T-helper 1 cell treated with Interleukin-12 subunit alpha and Interleukin-12 subunit beta and Interleukin-4 antibody, amounts not matched to agents 30 ng/mL and 1 ng/mL, for 36 hours (primary cell): ENCODE measurements at regions not wholly inside any gene's neighbourhood (a gene's known extent, or its start where the extent isn't known, plus 50 kb on each side); places are given as distances from the start of the nearest gene placed in this dataset.
"Not testable (repeated sequence)": the region's sequence is repeated elsewhere in the genome, so short reads cannot be mapped to it uniquely, and the experiment has no call there.

Source experiments
- intact Hi-C: fragments of 100-400 bp; cut with micrococcal nuclease; formaldehyde crosslinking; loops from one replicate; pipeline ENCODE4 v1.15.1; 2024

- intact Hi-C loops: no loop called here
Measured at GRCh38 chr5:133859073-133859472, 109.4 kb downstream of the C5orf15 start.

- intact Hi-C loops: not testable (repeated sequence)
Measured at GRCh38 chr5:133857595-133858313, 110.7 kb downstream of the C5orf15 start.

- intact Hi-C loops: no loop called here
Measured at GRCh38 chr5:133854554-133854953, 113.9 kb downstream of the C5orf15 start.

GRCh38 chr5:133853646-133854365, 114.6 kb downstream of the C5orf15 start:
- intact Hi-C loops: no loop called here

GRCh38 chr5:133851521-133851920, 116.9 kb downstream of the C5orf15 start:
- intact Hi-C loops: no loop called here

- intact Hi-C loops: no loop called here
Measured at GRCh38 chr5:133850811-133851210, 117.6 kb downstream of the C5orf15 start.

- intact Hi-C loops: no loop called here
Measured at GRCh38 chr5:133849116-133849515, 119.3 kb downstream of the C5orf15 start.

- intact Hi-C loops: no loop called here
Measured at GRCh38 chr5:133848341-133848811, 120.0 kb downstream of the C5orf15 start.

GRCh38 chr5:133847886-133848285, 120.5 kb downstream of the C5orf15 start:
- intact Hi-C loops: no loop called here

GRCh38 chr5:133847301-133847700, 121.1 kb downstream of the C5orf15 start:
- intact Hi-C loops: no loop called here

GRCh38 chr5:133846478-133847226, 121.8 kb downstream of the C5orf15 start:
- intact Hi-C loops: no loop called here

GRCh38 chr5:133845271-133845670, 123.2 kb downstream of the C5orf15 start:
- intact Hi-C loops: no loop called here

- intact Hi-C loops: no loop called here
Measured at GRCh38 chr5:133844836-133845235, 123.6 kb downstream of the C5orf15 start.

- intact Hi-C loops: no loop called here
Measured at GRCh38 chr5:133843911-133844310, 124.5 kb downstream of the C5orf15 start.

- intact Hi-C loops: no loop called here
Measured at GRCh38 chr5:133842846-133843611, 125.4 kb downstream of the C5orf15 start.

- intact Hi-C loops: no loop called here
Measured at GRCh38 chr5:133841831-133842750, 126.3 kb downstream of the C5orf15 start.

- intact Hi-C loops: no loop called here
Measured at GRCh38 chr5:133840168-133840567, 128.3 kb downstream of the C5orf15 start.

- intact Hi-C loops: no loop called here
Measured at GRCh38 chr5:133839721-133840120, 128.7 kb downstream of the C5orf15 start.

GRCh38 chr5:133839090-133839489, 129.3 kb downstream of the C5orf15 start:
- intact Hi-C loops: no loop called here

GRCh38 chr5:133838286-133838685, 130.1 kb downstream of the C5orf15 start:
- intact Hi-C loops: no loop called here
